AG08395 (cell line): ENCODE measurements at regions not wholly inside any gene's neighbourhood (a gene's known extent, or its start where the extent isn't known, plus 50 kb on each side); places are given as distances from the start of the nearest gene placed in this dataset.

Source experiments
- DNase-seq: peaks from one replicate; pipeline ENCODE4 v3.0.0; 2012; ENCODE audit warnings: mixed read lengths, low spot score

GRCh38 chr15:97892167-97892938, 68.2 kb upstream of the ARRDC4 start:
- no peak for DNase-seq

GRCh38 chr15:97893967-97894366, 66.5 kb upstream of the ARRDC4 start:
- no peak for DNase-seq

GRCh38 chr15:97899981-97900380, 60.5 kb upstream of the ARRDC4 start:
- DNase-seq, result no peak

GRCh38 chr15:97902140-97902780, 58.2 kb upstream of the ARRDC4 start:
- DNase-seq, result peak; percentile 81

GRCh38 chr15:97903560-97903959, 56.9 kb upstream of the ARRDC4 start:
- no peak for DNase-seq

- peak; percentile 83 for DNase-seq
These were observed 56.4 kb upstream of the ARRDC4 start for GRCh38 chr15:97903971-97904572.

GRCh38 chr15:97909291-97909891, 51.1 kb upstream of the ARRDC4 start:
- DNase-seq, result peak; percentile 67
